PC-3 (cell line): ENCODE measurements at regions not wholly inside any gene's neighbourhood (a gene's known extent, or its start where the extent isn't known, plus 50 kb on each side); places are given as distances from the start of the nearest gene placed in this dataset.

Experiments used
- CTCF ChIP-seq: fragments of 300-600 bp; sonication (generic); conservative IDR thresholded peaks from 2 replicates; pipeline ENCODE4 v1.5.1; 2017; ENCODE audit warnings: antibody characterized with exemption, low read depth, mild to moderate bottlenecking, low read length
- EZH2 ChIP-seq: fragments of 300-600 bp; sonication (generic); IDR thresholded peaks from one replicate; pipeline ENCODE4 v1.6.1; 2017; ENCODE audit warnings: antibody characterized with exemption, mild to moderate bottlenecking, low read length; ENCODE audit not compliant: unreplicated experiment
- EZH2phosphoT487 ChIP-seq: fragments of 300-600 bp; sonication (generic); IDR thresholded peaks from 2 replicates; pipeline ENCODE4 v1.6.1; 2018; ENCODE audit warnings: mild to moderate bottlenecking, antibody characterized with exemption, low read length, borderline replicate concordance

GRCh38 chr4:114200026-114200425, 220.6 kb upstream of the ARSJ start:
- no peak for TF ChIP-seq CTCF
- no peak for TF ChIP-seq EZH2phosphoT487
- TF ChIP-seq EZH2, result no peak
